ENCODE measurements at regions not wholly inside any gene's neighbourhood (a gene's known extent, or its start where the extent isn't known, plus 50 kb on each side); places are given as distances from the start of the nearest gene placed in this dataset.

DNA sequence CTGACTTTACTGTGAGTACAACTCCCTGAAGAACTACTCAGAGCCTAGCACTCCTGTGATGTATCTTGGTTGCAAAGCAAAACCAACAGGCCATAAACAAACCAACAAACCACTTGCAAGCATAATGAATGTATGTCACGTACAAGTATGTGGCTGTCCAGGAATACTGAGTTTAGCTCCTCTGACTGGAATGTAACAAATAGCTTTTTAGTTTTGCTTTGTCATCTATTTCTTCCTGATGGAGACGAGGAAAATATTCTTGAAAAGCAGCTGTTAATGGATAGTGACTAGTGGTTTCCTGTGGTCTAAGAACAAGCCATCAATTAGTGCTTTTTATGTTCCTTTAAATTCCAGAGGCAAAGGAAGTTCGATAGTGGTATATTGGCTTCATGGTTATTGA, 101.9 kb upstream of the LY86 start:
- TF ChIP-seq, protein P1, sequence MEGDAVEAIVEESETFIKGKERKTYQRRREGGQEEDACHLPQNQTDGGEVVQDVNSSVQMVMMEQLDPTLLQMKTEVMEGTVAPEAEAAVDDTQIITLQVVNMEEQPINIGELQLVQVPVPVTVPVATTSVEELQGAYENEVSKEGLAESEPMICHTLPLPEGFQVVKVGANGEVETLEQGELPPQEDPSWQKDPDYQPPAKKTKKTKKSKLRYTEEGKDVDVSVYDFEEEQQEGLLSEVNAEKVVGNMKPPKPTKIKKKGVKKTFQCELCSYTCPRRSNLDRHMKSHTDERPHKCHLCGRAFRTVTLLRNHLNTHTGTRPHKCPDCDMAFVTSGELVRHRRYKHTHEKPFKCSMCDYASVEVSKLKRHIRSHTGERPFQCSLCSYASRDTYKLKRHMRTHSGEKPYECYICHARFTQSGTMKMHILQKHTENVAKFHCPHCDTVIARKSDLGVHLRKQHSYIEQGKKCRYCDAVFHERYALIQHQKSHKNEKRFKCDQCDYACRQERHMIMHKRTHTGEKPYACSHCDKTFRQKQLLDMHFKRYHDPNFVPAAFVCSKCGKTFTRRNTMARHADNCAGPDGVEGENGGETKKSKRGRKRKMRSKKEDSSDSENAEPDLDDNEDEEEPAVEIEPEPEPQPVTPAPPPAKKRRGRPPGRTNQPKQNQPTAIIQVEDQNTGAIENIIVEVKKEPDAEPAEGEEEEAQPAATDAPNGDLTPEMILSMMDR (IDR thresholded peaks at IDR 0.05; ENCODE audit: low read depth, low read length, missing input control), result no peak
- TF ChIP-seq SP1 (IDR thresholded peaks at IDR 0.05) (no peak), TAF1 (conservative IDR thresholded peaks at IDR 0.05) (no peak)
- TF ChIP-seq, protein P2, sequence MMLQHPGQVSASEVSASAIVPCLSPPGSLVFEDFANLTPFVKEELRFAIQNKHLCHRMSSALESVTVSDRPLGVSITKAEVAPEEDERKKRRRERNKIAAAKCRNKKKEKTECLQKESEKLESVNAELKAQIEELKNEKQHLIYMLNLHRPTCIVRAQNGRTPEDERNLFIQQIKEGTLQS (IDR thresholded peaks at IDR 0.05), result no peak
- TF ChIP-seq, protein P3, sequence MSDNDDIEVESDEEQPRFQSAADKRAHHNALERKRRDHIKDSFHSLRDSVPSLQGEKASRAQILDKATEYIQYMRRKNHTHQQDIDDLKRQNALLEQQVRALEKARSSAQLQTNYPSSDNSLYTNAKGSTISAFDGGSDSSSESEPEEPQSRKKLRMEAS (IDR thresholded peaks at IDR 0.05), result no peak
- TF ChIP-seq, protein P4, sequence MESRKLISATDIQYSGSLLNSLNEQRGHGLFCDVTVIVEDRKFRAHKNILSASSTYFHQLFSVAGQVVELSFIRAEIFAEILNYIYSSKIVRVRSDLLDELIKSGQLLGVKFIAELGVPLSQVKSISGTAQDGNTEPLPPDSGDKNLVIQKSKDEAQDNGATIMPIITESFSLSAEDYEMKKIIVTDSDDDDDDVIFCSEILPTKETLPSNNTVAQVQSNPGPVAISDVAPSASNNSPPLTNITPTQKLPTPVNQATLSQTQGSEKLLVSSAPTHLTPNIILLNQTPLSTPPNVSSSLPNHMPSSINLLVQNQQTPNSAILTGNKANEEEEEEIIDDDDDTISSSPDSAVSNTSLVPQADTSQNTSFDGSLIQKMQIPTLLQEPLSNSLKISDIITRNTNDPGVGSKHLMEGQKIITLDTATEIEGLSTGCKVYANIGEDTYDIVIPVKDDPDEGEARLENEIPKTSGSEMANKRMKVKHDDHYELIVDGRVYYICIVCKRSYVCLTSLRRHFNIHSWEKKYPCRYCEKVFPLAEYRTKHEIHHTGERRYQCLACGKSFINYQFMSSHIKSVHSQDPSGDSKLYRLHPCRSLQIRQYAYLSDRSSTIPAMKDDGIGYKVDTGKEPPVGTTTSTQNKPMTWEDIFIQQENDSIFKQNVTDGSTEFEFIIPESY (IDR thresholded peaks at IDR 0.05), result no peak

Data from liver (tissue), 3 donors.